ENCODE measurements at regions not wholly inside any gene's neighbourhood (a gene's known extent, or its start where the extent isn't known, plus 50 kb on each side); places are given as distances from the start of the nearest gene placed in this dataset.

DNA sequence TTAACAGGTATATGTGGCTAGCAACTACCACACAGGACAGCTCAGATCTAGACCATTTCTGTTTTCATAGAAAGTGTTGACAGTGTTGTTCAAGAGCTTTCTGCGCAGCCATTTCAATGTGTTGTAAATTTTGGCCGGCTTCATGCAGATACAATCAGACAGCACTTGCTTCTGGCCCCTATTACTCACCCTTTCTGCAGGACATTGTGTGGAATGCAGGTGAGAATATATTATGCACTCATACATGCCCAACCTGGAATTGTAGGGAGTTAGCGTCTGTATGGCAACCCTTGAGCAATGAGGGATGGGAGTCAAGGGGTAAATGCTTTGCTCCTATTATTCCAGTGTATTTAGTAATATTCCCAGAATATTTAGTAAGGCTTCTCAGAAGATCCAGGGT lies 180.9 kb upstream of the PLXNA2 start:
- TF ChIP-seq, protein P1, sequence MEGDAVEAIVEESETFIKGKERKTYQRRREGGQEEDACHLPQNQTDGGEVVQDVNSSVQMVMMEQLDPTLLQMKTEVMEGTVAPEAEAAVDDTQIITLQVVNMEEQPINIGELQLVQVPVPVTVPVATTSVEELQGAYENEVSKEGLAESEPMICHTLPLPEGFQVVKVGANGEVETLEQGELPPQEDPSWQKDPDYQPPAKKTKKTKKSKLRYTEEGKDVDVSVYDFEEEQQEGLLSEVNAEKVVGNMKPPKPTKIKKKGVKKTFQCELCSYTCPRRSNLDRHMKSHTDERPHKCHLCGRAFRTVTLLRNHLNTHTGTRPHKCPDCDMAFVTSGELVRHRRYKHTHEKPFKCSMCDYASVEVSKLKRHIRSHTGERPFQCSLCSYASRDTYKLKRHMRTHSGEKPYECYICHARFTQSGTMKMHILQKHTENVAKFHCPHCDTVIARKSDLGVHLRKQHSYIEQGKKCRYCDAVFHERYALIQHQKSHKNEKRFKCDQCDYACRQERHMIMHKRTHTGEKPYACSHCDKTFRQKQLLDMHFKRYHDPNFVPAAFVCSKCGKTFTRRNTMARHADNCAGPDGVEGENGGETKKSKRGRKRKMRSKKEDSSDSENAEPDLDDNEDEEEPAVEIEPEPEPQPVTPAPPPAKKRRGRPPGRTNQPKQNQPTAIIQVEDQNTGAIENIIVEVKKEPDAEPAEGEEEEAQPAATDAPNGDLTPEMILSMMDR (IDR thresholded peaks at IDR 0.05): no peak
- TF ChIP-seq EP300 (IDR thresholded peaks at IDR 0.05) (no peak), POLR2A (IDR thresholded peaks at IDR 0.05) (no peak)
